Gastroesophageal sphincter (tissue), 4 donors: ENCODE measurements at regions not wholly inside any gene's neighbourhood (a gene's known extent, or its start where the extent isn't known, plus 50 kb on each side); places are given as distances from the start of the nearest gene placed in this dataset.

Source experiments
- ATAC-seq: fragments of 150-250 bp; one replicate; pipeline ENCODE4 v1.9.1; 2016; ENCODE audit warnings: mild to moderate bottlenecking, moderate library complexity
- H3K27ac ChIP-seq, 4 donors: fragments of 200-600 bp; sonication (generic) in 3 of 4; 1 replicate in 3 of 4; 2 replicates in 1 of 4; pipeline ENCODE4 v1.5.1; 2016 to 2019
- H3K27me3 ChIP-seq: fragments of 200-600 bp; sonication (generic); one replicate; pipeline ENCODE4 v1.5.1; 2019
- H3K36me3 ChIP-seq, 2 donors: fragments of 200-600 bp; sonication (generic); one replicate each; pipeline ENCODE4 v1.5.1; 2019; ENCODE audit warnings: control low read depth in 1 of 2
- H3K4me1 ChIP-seq, 3 donors: fragments of 200-600 bp; sonication (generic); 1 replicate in 2 of 3; 2 replicates in 1 of 3; pipeline ENCODE4 v1.5.1; 2016 to 2019; ENCODE audit warnings: control low read depth in 2 of 3
- H3K4me3 ChIP-seq, 2 donors: fragments of 200-600 bp; sonication (generic); one replicate each; pipeline ENCODE4 v1.5.1; 2019; ENCODE audit warnings: mild to moderate bottlenecking in 1 of 2, moderate library complexity in 1 of 2
- H3K9me3 ChIP-seq, 3 donors: fragments of 200-600 bp; sonication (generic); one replicate each; pipeline ENCODE4 v1.5.1; 2017 to 2019; ENCODE audit warnings: control low read depth in 2 of 3
- CTCF ChIP-seq, 4 experiments: fragments of 200-600 bp in 2 of 4; fragments of 450-650 bp in 2 of 4; sonication (generic) in 1 of 4; IDR thresholded peaks; one replicate each; pipeline ENCODE4 v1.5.1; 2017 to 2019; ENCODE audit warnings: antibody characterized with exemption in 4 of 4, mild to moderate bottlenecking in 2 of 4, moderate library complexity in 2 of 4
- EP300 ChIP-seq: sonication (generic); formaldehyde crosslinking; IDR thresholded peaks from one replicate; pipeline ENCODE4 v1.6.1; 2017; ENCODE audit warnings: antibody characterized with exemption, mild to moderate bottlenecking
- POLR2A ChIP-seq, 2 donors: fragments of 450-650 bp; IDR thresholded peaks; one replicate each; pipeline ENCODE4 v1.6.1; 2017; ENCODE audit warnings: antibody characterized with exemption in 2 of 2, mild to moderate bottlenecking in 2 of 2, moderate library complexity in 1 of 2
- POLR2AphosphoS5 ChIP-seq: sonication (generic); formaldehyde crosslinking; IDR thresholded peaks from one replicate; pipeline ENCODE4 v1.6.1; 2017; ENCODE audit warnings: antibody characterized with exemption
- WGBS, 2 donors: methylation state at CpG; one replicate each; pipeline ENCODE4 v1.1.5; 2018; ENCODE audit warnings: low coverage in 1 of 2; 5-methylcytosine and 5-hydroxymethylcytosine counted together

DNA sequence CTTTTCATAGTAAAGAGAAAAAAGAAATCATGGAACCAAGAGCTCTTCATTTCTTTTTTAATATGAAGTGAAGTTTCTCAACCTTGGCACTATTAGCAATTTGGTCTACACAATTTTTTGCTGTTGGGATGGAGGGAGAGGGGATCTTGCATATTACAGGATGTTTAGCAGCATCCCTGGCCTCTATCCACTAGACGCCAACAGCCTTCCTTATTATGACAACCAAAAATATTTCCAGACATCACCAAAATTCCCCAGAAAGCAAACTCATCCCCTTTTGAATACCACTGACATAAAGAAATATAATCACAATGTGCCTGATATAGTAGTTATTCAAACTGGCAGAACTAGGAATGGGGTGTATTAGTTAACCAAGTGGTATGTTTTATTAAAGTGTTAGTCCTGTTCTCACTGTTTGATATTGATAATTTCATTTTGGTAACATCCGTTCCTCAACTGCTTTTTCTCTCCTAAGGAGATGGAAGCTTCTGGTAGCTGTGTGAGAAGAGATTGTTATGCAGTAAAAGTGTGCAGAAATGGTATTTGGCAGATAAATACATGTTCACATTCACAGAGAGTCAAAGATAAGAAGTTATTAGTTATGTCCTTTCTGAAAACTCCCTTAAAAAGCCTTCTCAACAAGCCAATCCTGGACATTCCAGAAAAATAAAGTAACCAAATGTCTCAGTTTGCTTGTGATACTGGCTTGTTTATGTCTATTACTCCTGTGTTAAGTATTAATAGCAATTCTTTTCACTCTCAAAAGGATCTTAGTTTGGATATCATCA, 699.9 kb downstream of the C12orf50 start:
- no peak for ATAC-seq
- no peaks in the 10 kb centered on the region for H3K27me3 ChIP-seq
- no peak overlapping the region for H3K27ac ChIP-seq
- no peaks in the 10 kb centered on the region for H3K9me3 ChIP-seq
- no peaks in the 10 kb centered on the region for H3K4me1 ChIP-seq
- TF ChIP-seq POLR2AphosphoS5 (no peak), EP300 (no peak), CTCF (IDR thresholded peaks at IDR 0.05) (no peak), POLR2A (IDR thresholded peaks at IDR 0.05) (no peak)
- no peak overlapping the region for H3K4me3 ChIP-seq
- no peaks in the 10 kb centered on the region for H3K36me3 ChIP-seq
- 58 to 74% methylated on average over 2 of the region's 2 CpGs for WGBS, 2 donors

DNA sequence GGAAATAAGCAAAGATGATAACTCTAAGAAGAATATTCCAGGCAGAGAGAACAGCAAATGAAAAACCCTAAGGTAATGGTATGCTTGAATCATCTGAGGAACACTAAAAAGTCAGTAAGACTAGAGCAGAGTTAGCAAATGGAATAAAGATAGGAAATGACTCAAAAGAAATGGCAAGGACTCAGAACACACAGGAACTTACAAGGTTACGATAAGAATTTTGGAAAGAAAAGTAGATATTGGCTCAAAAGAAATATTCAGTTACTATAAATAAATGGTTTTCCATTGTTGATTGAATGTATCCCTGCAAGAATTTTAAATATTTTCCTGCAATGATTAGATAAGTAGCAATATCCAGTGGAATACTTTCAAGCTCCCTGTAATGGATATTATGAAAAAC, 705.8 kb downstream of the C12orf50 start:
- Histone ChIP-seq H3K27ac (no peak overlapping the region), H3K4me1 (no peaks in the 10 kb centered on the region), H3K4me3 (no peak overlapping the region), H3K27me3 (no peaks in the 10 kb centered on the region), H3K9me3 (no peaks in the 10 kb centered on the region), H3K36me3 (no peaks in the 10 kb centered on the region)
- WGBS, 2 donors: 15 to 50% methylated on average over 1 of the region's 1 CpG
- TF ChIP-seq POLR2AphosphoS5: no peak
- no peak for TF ChIP-seq EP300
- no peak for TF ChIP-seq CTCF (IDR thresholded peaks at IDR 0.05)
- TF ChIP-seq POLR2A (IDR thresholded peaks at IDR 0.05): no peak
- no peak for ATAC-seq

GRCh38 chr12:87320724-87321123, 708.5 kb downstream of the C12orf50 start:
- no peak for ATAC-seq
- Histone ChIP-seq H3K9me3 (no peaks in the 10 kb centered on the region), H3K4me3 (no peak overlapping the region), H3K36me3 (no peaks in the 10 kb centered on the region), H3K27me3 (no peaks in the 10 kb centered on the region), H3K27ac (no peak overlapping the region), H3K4me1 (no peaks in the 10 kb centered on the region)
- TF ChIP-seq POLR2AphosphoS5 (no peak), CTCF (IDR thresholded peaks at IDR 0.05) (no peak), POLR2A (IDR thresholded peaks at IDR 0.05) (no peak), EP300 (no peak)

DNA sequence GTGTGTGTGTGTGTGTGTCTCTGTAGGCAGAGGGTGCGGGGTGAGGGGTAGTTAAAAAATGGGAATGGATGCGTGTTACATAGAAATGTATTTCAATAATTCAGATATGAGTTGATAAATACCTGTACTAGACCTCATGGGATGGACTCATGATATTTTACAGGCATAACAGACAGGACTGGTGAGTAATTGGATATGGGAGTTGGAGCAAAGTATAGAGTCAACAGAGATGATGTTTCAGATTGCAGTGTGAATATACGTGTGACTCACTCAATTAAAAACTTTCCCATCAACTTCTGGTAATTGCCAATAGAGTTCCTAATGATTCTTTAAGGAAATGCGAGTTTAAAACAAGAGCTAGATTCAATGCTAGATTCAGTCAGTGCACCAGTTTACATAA, 711.9 kb downstream of the C12orf50 start:
- Histone ChIP-seq H3K27me3 (no peaks in the 10 kb centered on the region), H3K4me3 (no peak overlapping the region), H3K27ac (no peak overlapping the region), H3K4me1 (no peaks in the 10 kb centered on the region), H3K9me3 (no peaks in the 10 kb centered on the region), H3K36me3 (no peaks in the 10 kb centered on the region)
- no peak for ATAC-seq
- no peak for TF ChIP-seq CTCF (IDR thresholded peaks at IDR 0.05)
- no peak for TF ChIP-seq POLR2AphosphoS5
- TF ChIP-seq EP300: no peak
- 79 to 95% methylated on average over 4 of the region's 4 CpGs for WGBS, 2 donors

DNA sequence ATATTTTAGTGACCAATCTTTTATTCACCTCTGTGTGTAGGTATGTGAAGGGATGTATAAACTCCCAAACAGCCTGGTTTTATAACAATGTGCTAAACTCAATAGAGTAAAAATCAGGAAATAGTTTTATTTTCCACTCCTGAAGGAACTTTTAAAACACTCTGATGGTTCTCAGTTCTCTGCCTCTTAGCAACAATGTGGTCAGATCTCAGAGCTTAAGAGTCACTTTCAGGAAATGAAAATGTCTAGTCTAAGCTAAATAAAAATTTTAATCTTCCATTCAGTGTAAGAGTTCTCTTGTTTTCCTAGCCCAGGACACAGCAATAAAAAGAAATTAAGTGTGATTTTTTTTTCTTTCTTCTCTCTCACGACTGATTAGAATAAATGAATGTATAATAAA, 718.0 kb downstream of the C12orf50 start:
- Histone ChIP-seq H3K36me3 (no peaks in the 10 kb centered on the region), H3K4me1 (no peaks in the 10 kb centered on the region), H3K27ac (no peak overlapping the region), H3K27me3 (no peaks in the 10 kb centered on the region), H3K9me3 (no peaks in the 10 kb centered on the region), H3K4me3 (no peak overlapping the region)
- ATAC-seq: peak; percentile 19
- no peak for TF ChIP-seq EP300
- no peak for TF ChIP-seq POLR2AphosphoS5
- TF ChIP-seq POLR2A (IDR thresholded peaks at IDR 0.05): no peak
- no peak for TF ChIP-seq CTCF (IDR thresholded peaks at IDR 0.05)
- 65% methylated on average over 1 of the region's 1 CpG; no CpG with 5 or more reads in 1 of the 2 donors for WGBS, 2 donors
